ENCODE measurements at regions not wholly inside any gene's neighbourhood (a gene's known extent, or its start where the extent isn't known, plus 50 kb on each side); places are given as distances from the start of the nearest gene placed in this dataset.

- TF ChIP-seq, protein P1, sequence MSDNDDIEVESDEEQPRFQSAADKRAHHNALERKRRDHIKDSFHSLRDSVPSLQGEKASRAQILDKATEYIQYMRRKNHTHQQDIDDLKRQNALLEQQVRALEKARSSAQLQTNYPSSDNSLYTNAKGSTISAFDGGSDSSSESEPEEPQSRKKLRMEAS (IDR thresholded peaks at IDR 0.05), result no peak
- TF ChIP-seq EP300 (IDR thresholded peaks at IDR 0.05) (no peak), NR3C1 (IDR thresholded peaks at IDR 0.05) (no peak), POLR2A (IDR thresholded peaks at IDR 0.05; ENCODE audit: low read length) (no peak), GATA3 (IDR thresholded peaks at IDR 0.05; ENCODE audit: borderline replicate concordance) (no peak), CTCF (IDR thresholded peaks at IDR 0.05) (no peak), RAD21 (conservative IDR thresholded peaks at IDR 0.05 in 1 of 2, IDR thresholded peaks at IDR 0.05 in 1 of 2) (no peak), ESRRA (IDR thresholded peaks at IDR 0.05; ENCODE audit: borderline replicate concordance, low read length) (no peak), HOXA7 (CRISPR knock-in tag; IDR thresholded peaks at IDR 0.05) (no peak), RCOR1 (IDR thresholded peaks at IDR 0.05; ENCODE audit: low read depth, low read length) (no peak)
- TF ChIP-seq, protein P2, sequence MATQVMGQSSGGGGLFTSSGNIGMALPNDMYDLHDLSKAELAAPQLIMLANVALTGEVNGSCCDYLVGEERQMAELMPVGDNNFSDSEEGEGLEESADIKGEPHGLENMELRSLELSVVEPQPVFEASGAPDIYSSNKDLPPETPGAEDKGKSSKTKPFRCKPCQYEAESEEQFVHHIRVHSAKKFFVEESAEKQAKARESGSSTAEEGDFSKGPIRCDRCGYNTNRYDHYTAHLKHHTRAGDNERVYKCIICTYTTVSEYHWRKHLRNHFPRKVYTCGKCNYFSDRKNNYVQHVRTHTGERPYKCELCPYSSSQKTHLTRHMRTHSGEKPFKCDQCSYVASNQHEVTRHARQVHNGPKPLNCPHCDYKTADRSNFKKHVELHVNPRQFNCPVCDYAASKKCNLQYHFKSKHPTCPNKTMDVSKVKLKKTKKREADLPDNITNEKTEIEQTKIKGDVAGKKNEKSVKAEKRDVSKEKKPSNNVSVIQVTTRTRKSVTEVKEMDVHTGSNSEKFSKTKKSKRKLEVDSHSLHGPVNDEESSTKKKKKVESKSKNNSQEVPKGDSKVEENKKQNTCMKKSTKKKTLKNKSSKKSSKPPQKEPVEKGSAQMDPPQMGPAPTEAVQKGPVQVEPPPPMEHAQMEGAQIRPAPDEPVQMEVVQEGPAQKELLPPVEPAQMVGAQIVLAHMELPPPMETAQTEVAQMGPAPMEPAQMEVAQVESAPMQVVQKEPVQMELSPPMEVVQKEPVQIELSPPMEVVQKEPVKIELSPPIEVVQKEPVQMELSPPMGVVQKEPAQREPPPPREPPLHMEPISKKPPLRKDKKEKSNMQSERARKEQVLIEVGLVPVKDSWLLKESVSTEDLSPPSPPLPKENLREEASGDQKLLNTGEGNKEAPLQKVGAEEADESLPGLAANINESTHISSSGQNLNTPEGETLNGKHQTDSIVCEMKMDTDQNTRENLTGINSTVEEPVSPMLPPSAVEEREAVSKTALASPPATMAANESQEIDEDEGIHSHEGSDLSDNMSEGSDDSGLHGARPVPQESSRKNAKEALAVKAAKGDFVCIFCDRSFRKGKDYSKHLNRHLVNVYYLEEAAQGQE (IDR thresholded peaks at IDR 0.05), result no peak
- TF ChIP-seq, protein P3, sequence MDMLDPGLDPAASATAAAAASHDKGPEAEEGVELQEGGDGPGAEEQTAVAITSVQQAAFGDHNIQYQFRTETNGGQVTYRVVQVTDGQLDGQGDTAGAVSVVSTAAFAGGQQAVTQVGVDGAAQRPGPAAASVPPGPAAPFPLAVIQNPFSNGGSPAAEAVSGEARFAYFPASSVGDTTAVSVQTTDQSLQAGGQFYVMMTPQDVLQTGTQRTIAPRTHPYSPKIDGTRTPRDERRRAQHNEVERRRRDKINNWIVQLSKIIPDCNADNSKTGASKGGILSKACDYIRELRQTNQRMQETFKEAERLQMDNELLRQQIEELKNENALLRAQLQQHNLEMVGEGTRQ (IDR thresholded peaks at IDR 0.05), result no peak
Measured at GRCh38 chr13:68160466-68160865, 930.3 kb upstream of the PCDH9 start.
